SK-N-SH treated with all-trans-retinoic acid at 6 μM for 48 hours (cell line): ENCODE measurements at regions not wholly inside any gene's neighbourhood (a gene's known extent, or its start where the extent isn't known, plus 50 kb on each side); places are given as distances from the start of the nearest gene placed in this dataset.

Experiments used
- ATAC-seq: fragments of 200-7000 bp; cut with Tn5 transposase; 3 replicates; pipeline ENCODE4 v1.9.1; 2020; ENCODE audit warnings: mild to moderate bottlenecking, moderate library complexity
- ARNTL ChIP-seq: fragments of 450-650 bp; formaldehyde crosslinking; IDR thresholded peaks from 2 replicates; pipeline ENCODE4 v1.5.0; 2020; ENCODE audit warnings: low read depth, mild to moderate bottlenecking, moderate library complexity, borderline replicate concordance
- BACH2 ChIP-seq: fragments of 250-450 bp; sonication (Bioruptor Pico); IDR thresholded peaks from 2 replicates; pipeline ENCODE4 v1.9.0; 2021; ENCODE audit warnings: mild to moderate bottlenecking, borderline replicate concordance
- CSDC2 ChIP-seq: fragments of 250-450 bp; sonication (Bioruptor Pico); IDR thresholded peaks from 2 replicates; pipeline ENCODE4 v1.5.0; 2020; ENCODE audit warnings: mild to moderate bottlenecking, moderate library complexity
- ESRRG ChIP-seq: fragments of 250-450 bp; sonication (Bioruptor Pico); IDR thresholded peaks from 2 replicates; pipeline ENCODE4 v1.6.1; 2021; ENCODE audit warnings: mild to moderate bottlenecking
- GLIS3 ChIP-seq: fragments of 250-450 bp; sonication (Bioruptor Pico); IDR thresholded peaks from 2 replicates; pipeline ENCODE4 v1.5.0; 2020; ENCODE audit warnings: mild to moderate bottlenecking, moderate library complexity
- ISL1 ChIP-seq: fragments of 250-450 bp; sonication (Bioruptor Pico); IDR thresholded peaks from 2 replicates; pipeline ENCODE4 v2.1.2; 2022; ENCODE audit warnings: mild to moderate bottlenecking, moderate library complexity
- OSR1 ChIP-seq: fragments of 250-450 bp; sonication (Bioruptor Pico); IDR thresholded peaks from 2 replicates; pipeline ENCODE4 v1.8.0; 2022; ENCODE audit warnings: moderate library complexity, mild to moderate bottlenecking, inconsistent platforms
- PPARA ChIP-seq: fragments of 250-450 bp; sonication (Bioruptor Pico); IDR thresholded peaks from 2 replicates; pipeline ENCODE4 v1.5.0; 2020; ENCODE audit warnings: mild to moderate bottlenecking, borderline replicate concordance
- RARB ChIP-seq: fragments of 250-450 bp; sonication (Bioruptor Pico); IDR thresholded peaks from 2 replicates; pipeline ENCODE4 v1.8.0; 2021; ENCODE audit warnings: mild to moderate bottlenecking, moderate library complexity
- SNAI2 ChIP-seq: fragments of 250-450 bp; sonication (Bioruptor Pico); IDR thresholded peaks from 2 replicates; pipeline ENCODE4 v1.5.0; 2020; ENCODE audit warnings: mild to moderate bottlenecking, moderate library complexity
- TCF4 ChIP-seq: fragments of 250-450 bp; sonication (Bioruptor Pico); IDR thresholded peaks from 2 replicates; pipeline ENCODE4 v1.8.0; 2021; ENCODE audit warnings: mild to moderate bottlenecking, moderate library complexity, borderline replicate concordance
- TOX ChIP-seq: fragments of 250-450 bp; sonication (Bioruptor Pico); IDR thresholded peaks from 2 replicates; pipeline ENCODE4 v1.8.0; 2021; ENCODE audit warnings: mild to moderate bottlenecking, moderate library complexity, borderline replicate concordance
- ZC3H10 ChIP-seq: fragments of 250-450 bp; sonication (Bioruptor Pico); IDR thresholded peaks from 2 replicates; pipeline ENCODE4 v1.5.1; 2021; ENCODE audit warnings: mild to moderate bottlenecking, moderate library complexity
- ZFP3 ChIP-seq: fragments of 250-450 bp; sonication (Bioruptor Pico); IDR thresholded peaks from 2 replicates; pipeline ENCODE4 v1.5.0; 2020; ENCODE audit warnings: mild to moderate bottlenecking, moderate library complexity
- ZNF565 ChIP-seq: fragments of 450-650 bp; formaldehyde crosslinking; conservative IDR thresholded peaks from 2 replicates; pipeline ENCODE4 v1.5.0; 2020; ENCODE audit warnings: low read depth, mild to moderate bottlenecking, moderate library complexity
- ZNF8 ChIP-seq: fragments of 450-650 bp; formaldehyde crosslinking; IDR thresholded peaks from 2 replicates; pipeline ENCODE4 v1.5.0; 2020; ENCODE audit warnings: mild to moderate bottlenecking, moderate library complexity
- TF ChIP-seq, protein P1 (sequence below): fragments of 250-450 bp; sonication (Bioruptor Pico); IDR thresholded peaks from 2 replicates; pipeline ENCODE4 v1.8.0; 2020; ENCODE audit warnings: mild to moderate bottlenecking, moderate library complexity, borderline replicate concordance
- TF ChIP-seq, protein P2 (sequence below): fragments of 250-450 bp; sonication (Bioruptor Pico); IDR thresholded peaks from 2 replicates; pipeline ENCODE4 v1.5.1; 2021; ENCODE audit warnings: mild to moderate bottlenecking, moderate library complexity
- TF ChIP-seq, protein P3 (sequence below): fragments of 250-450 bp; sonication (Bioruptor Pico); IDR thresholded peaks from 2 replicates; pipeline ENCODE4 v1.8.0; 2021; ENCODE audit warnings: low read depth, mild to moderate bottlenecking, moderate library complexity, borderline replicate concordance
- TF ChIP-seq, protein P4 (sequence below): fragments of 250-450 bp; sonication (Bioruptor Pico); IDR thresholded peaks from 2 replicates; pipeline ENCODE4 v1.5.1; 2020; ENCODE audit warnings: low read depth, mild to moderate bottlenecking, moderate library complexity
- TF ChIP-seq, protein P5 (sequence below): fragments of 250-450 bp; sonication (Bioruptor Pico); IDR thresholded peaks from 2 replicates; pipeline ENCODE4 v1.5.0; 2020; ENCODE audit warnings: mild to moderate bottlenecking, moderate library complexity

DNA sequence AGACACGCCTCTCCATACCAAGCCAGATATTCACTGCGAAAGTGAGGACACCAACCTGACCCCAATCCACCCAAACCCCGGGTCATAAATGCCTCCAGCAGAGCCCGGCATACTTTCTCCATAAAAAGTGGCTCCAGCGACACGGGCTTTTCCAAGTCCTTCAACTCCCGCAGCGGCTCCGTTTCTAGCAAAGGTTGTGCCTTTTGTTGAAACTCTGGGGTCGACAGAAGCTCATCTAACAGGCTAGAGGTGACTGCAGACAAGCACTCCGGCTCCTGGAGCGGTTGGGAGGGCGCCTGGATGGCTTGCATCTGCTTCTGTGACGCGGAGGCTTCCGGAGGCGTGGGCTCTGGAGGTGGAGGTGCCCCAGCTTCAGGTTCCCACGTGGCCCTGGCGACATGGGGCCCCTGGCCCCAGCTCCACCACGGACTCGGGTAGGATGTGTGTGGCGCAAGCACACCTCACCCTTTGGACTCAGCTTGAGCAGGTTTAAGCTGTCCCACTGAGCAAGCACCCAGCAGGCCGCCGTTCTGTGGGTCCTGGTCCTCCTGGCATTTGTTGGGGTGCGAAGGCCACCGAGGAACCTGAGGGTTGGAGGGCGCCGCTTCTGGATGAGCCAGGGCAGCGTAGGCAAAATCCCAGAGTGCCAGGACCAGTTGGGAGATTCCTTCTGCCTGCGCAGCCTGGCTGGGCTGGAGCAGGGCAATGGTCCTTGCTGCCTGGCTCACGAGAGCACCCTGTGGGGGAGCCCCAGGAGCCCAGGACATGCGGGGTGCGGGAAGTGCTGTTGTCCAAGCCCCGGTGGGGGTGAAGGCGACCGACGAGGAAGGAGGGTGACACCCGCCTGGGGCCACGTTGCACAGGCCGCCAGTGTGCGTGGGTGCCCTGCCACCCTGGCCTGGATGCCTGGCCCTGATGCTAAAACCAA lies 186.3 kb downstream of the ALG10 start:
- TF ChIP-seq PPARA = no peak
- TF ChIP-seq OSR1 = no peak
- no peak for TF ChIP-seq RARB
- TF ChIP-seq CSDC2 (CRISPR knock-in tag) = no peak
- TF ChIP-seq, protein P1, sequence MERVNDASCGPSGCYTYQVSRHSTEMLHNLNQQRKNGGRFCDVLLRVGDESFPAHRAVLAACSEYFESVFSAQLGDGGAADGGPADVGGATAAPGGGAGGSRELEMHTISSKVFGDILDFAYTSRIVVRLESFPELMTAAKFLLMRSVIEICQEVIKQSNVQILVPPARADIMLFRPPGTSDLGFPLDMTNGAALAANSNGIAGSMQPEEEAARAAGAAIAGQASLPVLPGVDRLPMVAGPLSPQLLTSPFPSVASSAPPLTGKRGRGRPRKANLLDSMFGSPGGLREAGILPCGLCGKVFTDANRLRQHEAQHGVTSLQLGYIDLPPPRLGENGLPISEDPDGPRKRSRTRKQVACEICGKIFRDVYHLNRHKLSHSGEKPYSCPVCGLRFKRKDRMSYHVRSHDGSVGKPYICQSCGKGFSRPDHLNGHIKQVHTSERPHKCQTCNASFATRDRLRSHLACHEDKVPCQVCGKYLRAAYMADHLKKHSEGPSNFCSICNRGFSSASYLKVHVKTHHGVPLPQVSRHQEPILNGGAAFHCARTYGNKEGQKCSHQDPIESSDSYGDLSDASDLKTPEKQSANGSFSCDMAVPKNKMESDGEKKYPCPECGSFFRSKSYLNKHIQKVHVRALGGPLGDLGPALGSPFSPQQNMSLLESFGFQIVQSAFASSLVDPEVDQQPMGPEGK (CRISPR knock-in tag) = no peak
- TF ChIP-seq, protein P2, sequence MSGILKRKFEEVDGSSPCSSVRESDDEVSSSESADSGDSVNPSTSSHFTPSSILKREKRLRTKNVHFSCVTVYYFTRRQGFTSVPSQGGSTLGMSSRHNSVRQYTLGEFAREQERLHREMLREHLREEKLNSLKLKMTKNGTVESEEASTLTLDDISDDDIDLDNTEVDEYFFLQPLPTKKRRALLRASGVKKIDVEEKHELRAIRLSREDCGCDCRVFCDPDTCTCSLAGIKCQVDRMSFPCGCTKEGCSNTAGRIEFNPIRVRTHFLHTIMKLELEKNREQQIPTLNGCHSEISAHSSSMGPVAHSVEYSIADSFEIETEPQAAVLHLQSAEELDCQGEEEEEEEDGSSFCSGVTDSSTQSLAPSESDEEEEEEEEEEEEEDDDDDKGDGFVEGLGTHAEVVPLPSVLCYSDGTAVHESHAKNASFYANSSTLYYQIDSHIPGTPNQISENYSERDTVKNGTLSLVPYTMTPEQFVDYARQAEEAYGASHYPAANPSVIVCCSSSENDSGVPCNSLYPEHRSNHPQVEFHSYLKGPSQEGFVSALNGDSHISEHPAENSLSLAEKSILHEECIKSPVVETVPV = no peak
- no peak for TF ChIP-seq ISL1 (CRISPR knock-in tag)
- no peak for TF ChIP-seq TOX
- no peak for TF ChIP-seq ZC3H10
- no peak for TF ChIP-seq ZNF565 (CRISPR knock-in tag)
- no peak for TF ChIP-seq ARNTL (CRISPR knock-in tag)
- TF ChIP-seq, protein P3, sequence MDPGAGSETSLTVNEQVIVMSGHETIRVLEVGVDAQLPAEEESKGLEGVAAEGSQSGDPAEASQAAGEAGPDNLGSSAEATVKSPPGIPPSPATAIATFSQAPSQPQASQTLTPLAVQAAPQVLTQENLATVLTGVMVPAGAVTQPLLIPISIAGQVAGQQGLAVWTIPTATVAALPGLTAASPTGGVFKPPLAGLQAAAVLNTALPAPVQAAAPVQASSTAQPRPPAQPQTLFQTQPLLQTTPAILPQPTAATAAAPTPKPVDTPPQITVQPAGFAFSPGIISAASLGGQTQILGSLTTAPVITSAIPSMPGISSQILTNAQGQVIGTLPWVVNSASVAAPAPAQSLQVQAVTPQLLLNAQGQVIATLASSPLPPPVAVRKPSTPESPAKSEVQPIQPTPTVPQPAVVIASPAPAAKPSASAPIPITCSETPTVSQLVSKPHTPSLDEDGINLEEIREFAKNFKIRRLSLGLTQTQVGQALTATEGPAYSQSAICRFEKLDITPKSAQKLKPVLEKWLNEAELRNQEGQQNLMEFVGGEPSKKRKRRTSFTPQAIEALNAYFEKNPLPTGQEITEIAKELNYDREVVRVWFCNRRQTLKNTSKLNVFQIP = no peak
- TF ChIP-seq GLIS3 = no peak
- TF ChIP-seq, protein P4, sequence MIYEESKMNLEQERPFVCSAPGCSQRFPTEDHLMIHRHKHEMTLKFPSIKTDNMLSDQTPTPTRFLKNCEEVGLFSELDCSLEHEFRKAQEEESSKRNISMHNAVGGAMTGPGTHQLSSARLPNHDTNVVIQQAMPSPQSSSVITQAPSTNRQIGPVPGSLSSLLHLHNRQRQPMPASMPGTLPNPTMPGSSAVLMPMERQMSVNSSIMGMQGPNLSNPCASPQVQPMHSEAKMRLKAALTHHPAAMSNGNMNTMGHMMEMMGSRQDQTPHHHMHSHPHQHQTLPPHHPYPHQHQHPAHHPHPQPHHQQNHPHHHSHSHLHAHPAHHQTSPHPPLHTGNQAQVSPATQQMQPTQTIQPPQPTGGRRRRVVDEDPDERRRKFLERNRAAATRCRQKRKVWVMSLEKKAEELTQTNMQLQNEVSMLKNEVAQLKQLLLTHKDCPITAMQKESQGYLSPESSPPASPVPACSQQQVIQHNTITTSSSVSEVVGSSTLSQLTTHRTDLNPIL (CRISPR knock-in tag) = no peak
- TF ChIP-seq ZFP3 (CRISPR knock-in tag) = no peak
- TF ChIP-seq SNAI2 (CRISPR knock-in tag) = no peak
- no peak for TF ChIP-seq ESRRG
- TF ChIP-seq, protein P5, sequence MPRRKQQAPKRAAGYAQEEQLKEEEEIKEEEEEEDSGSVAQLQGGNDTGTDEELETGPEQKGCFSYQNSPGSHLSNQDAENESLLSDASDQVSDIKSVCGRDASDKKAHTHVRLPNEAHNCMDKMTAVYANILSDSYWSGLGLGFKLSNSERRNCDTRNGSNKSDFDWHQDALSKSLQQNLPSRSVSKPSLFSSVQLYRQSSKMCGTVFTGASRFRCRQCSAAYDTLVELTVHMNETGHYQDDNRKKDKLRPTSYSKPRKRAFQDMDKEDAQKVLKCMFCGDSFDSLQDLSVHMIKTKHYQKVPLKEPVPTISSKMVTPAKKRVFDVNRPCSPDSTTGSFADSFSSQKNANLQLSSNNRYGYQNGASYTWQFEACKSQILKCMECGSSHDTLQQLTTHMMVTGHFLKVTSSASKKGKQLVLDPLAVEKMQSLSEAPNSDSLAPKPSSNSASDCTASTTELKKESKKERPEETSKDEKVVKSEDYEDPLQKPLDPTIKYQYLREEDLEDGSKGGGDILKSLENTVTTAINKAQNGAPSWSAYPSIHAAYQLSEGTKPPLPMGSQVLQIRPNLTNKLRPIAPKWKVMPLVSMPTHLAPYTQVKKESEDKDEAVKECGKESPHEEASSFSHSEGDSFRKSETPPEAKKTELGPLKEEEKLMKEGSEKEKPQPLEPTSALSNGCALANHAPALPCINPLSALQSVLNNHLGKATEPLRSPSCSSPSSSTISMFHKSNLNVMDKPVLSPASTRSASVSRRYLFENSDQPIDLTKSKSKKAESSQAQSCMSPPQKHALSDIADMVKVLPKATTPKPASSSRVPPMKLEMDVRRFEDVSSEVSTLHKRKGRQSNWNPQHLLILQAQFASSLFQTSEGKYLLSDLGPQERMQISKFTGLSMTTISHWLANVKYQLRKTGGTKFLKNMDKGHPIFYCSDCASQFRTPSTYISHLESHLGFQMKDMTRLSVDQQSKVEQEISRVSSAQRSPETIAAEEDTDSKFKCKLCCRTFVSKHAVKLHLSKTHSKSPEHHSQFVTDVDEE = no peak
- ATAC-seq = no peak

DNA sequence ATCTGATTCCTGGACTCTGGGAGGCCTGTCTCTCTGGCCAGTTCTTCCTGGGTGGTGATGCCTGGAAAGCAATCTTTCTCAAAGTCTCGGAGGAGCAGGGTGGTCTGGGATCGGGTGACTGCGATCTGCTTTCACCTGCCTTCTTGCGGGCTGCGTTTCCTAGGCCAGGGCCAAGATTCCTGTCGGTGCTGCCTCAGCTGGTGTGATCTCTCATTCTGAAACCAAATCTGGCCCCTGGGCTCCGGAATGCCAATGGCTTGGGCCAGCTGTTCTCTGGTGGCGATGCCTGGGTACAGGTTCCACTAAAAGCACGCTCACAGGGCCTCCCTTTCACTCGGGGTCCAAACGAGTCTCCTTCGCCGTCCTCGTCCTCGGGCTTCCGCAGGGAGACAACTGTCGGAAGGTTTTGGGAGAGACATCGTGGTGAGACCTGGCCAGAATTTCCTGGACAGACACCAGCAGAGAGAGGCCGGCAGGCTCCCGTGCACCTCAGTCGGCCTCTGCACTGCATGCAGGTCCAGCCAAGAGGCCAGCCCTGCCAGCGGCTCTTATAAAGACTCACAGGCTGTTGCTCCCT lies 187.1 kb downstream of the ALG10 start:
- ATAC-seq = no peak
- TF ChIP-seq, protein P2 = no peak
- TF ChIP-seq BACH2 = no peak
- TF ChIP-seq, protein P3 = no peak
- no peak for TF ChIP-seq ZFP3 (CRISPR knock-in tag)
- TF ChIP-seq, protein P1 (CRISPR knock-in tag) = no peak
- TF ChIP-seq ARNTL (CRISPR knock-in tag) = no peak
- no peak for TF ChIP-seq ZC3H10
- no peak for TF ChIP-seq TCF4 (CRISPR knock-in tag)
- TF ChIP-seq RARB = no peak
- no peak for TF ChIP-seq SNAI2 (CRISPR knock-in tag)
- TF ChIP-seq PPARA = no peak
- no peak for TF ChIP-seq ZNF8 (CRISPR knock-in tag)
- TF ChIP-seq, all 23 proteins: peak for 0
